MM.1S (cell line): ENCODE measurements at regions not wholly inside any gene's neighbourhood (a gene's known extent, or its start where the extent isn't known, plus 50 kb on each side); places are given as distances from the start of the nearest gene placed in this dataset.

Experiments
- DNase-seq: peaks from one replicate; pipeline ENCODE4 v3.0.0-alpha.2; 2015
- H2AFZ ChIP-seq: fragments of 300-600 bp; sonication (generic); 2 replicates; pipeline ENCODE4 v1.6.0; 2016; ENCODE audit warnings: antibody characterized with exemption, low read length
- H3F3A ChIP-seq: fragments of 300-600 bp; sonication (generic); 2 replicates; pipeline ENCODE4 v1.6.1; 2016; ENCODE audit warnings: mild to moderate bottlenecking, antibody characterized with exemption, low read length, moderate library complexity, mixed read lengths; ENCODE audit not compliant: insufficient read depth
- H3K27ac ChIP-seq: fragments of 300-600 bp; sonication (generic); 2 replicates; pipeline ENCODE4 v1.5.1; 2016; ENCODE audit warnings: mild to moderate bottlenecking, low read length
- H3K27me3 ChIP-seq: fragments of 300-600 bp; sonication (generic); replicated peaks from 2 replicates; pipeline ENCODE4 v1.6.0; 2016; ENCODE audit warnings: low read length; ENCODE audit not compliant: insufficient read depth
- H3K36me3 ChIP-seq: fragments of 300-600 bp; sonication (generic); replicated peaks from 2 replicates; pipeline ENCODE4 v1.6.1; 2016; ENCODE audit warnings: mild to moderate bottlenecking, low read length, mixed read lengths; ENCODE audit not compliant: insufficient read depth
- H3K4me1 ChIP-seq: fragments of 300-600 bp; sonication (generic); 2 replicates; pipeline ENCODE4 v1.6.1; 2016; ENCODE audit warnings: low read length, mixed read lengths
- H3K4me2 ChIP-seq: fragments of 300-600 bp; sonication (generic); 2 replicates; pipeline ENCODE4 v1.6.0; 2016; ENCODE audit warnings: low read depth, low read length
- H3K4me3 ChIP-seq: fragments of 300-600 bp; sonication (generic); 2 replicates; pipeline ENCODE4 v1.5.1; 2016; ENCODE audit warnings: low read length, mixed read lengths
- H3K79me2 ChIP-seq: fragments of 300-600 bp; sonication (generic); 2 replicates; pipeline ENCODE4 v1.6.1; 2016; ENCODE audit warnings: mixed run types, low read length, mixed read lengths
- H3K9ac ChIP-seq: fragments of 300-600 bp; sonication (generic); 2 replicates; pipeline ENCODE4 v1.6.1; 2016; ENCODE audit warnings: low read length, mixed read lengths
- H3K9me2 ChIP-seq: fragments of 300-600 bp; sonication (generic); replicated peaks from 2 replicates; pipeline ENCODE4 v1.6.1; 2016; ENCODE audit warnings: mild to moderate bottlenecking, low read length, mixed read lengths; ENCODE audit not compliant: insufficient read depth
- H3K9me3 ChIP-seq: fragments of 300-600 bp; sonication (generic); replicated peaks from 2 replicates; pipeline ENCODE4 v1.6.1; 2016; ENCODE audit warnings: mild to moderate bottlenecking, low read length, mixed read lengths; ENCODE audit not compliant: insufficient read depth
- H4K20me1 ChIP-seq: fragments of 300-600 bp; sonication (generic); 2 replicates; pipeline ENCODE4 v1.6.1; 2016; ENCODE audit warnings: mild to moderate bottlenecking, low read length, moderate library complexity, mixed read lengths; ENCODE audit not compliant: insufficient read depth
- CTCF ChIP-seq: fragments of 300-600 bp; sonication (generic); IDR thresholded peaks from 2 replicates; pipeline ENCODE4 v1.5.1; 2016; ENCODE audit warnings: antibody characterized with exemption, low read length, mixed read lengths
- EZH2 ChIP-seq: fragments of 300-600 bp; sonication (generic); optimal IDR thresholded peaks from 2 replicates; pipeline ENCODE3; 2017; ENCODE audit warnings: low read depth, mild to moderate bottlenecking, antibody characterized with exemption, low read length, mixed read lengths
- EZH2phosphoT487 ChIP-seq: fragments of 300-600 bp; sonication (generic); IDR thresholded peaks from 2 replicates; pipeline ENCODE4 v1.6.1; 2018; ENCODE audit warnings: antibody characterized with exemption, low read length

- H2AFZ ChIP-seq = no peak overlapping the region
- no peak overlapping the region for H3K9ac ChIP-seq
- no peaks in the 10 kb centered on the region for H3K79me2 ChIP-seq
- H3K4me3 ChIP-seq = no peak overlapping the region
- no peaks in the 10 kb centered on the region for H3K9me3 ChIP-seq
- no peak overlapping the region for H3K27ac ChIP-seq
- H3K4me1 ChIP-seq = no peaks in the 10 kb centered on the region
- no peaks in the 10 kb centered on the region for H3K36me3 ChIP-seq
- TF ChIP-seq EZH2phosphoT487 = no peak
- TF ChIP-seq CTCF = no peak
- no peak for TF ChIP-seq EZH2
- no peaks in the 10 kb centered on the region for H3F3A ChIP-seq
- no peaks in the 10 kb centered on the region for H4K20me1 ChIP-seq
- DNase-seq = no peak
- H3K9me2 ChIP-seq = no peaks in the 10 kb centered on the region
- no peaks in the 10 kb centered on the region for H3K27me3 ChIP-seq
- H3K4me2 ChIP-seq = no peak overlapping the region
These were observed 302.5 kb upstream of the PBX1 start for GRCh38 chr1:164256456-164256855.

- Histone ChIP-seq H3K4me3 (no peak overlapping the region), H3K9me2 (no peaks in the 10 kb centered on the region), H3K79me2 (no peaks in the 10 kb centered on the region), H3K4me1 (no peaks in the 10 kb centered on the region), H4K20me1 (no peaks in the 10 kb centered on the region), H3K36me3 (no peaks in the 10 kb centered on the region), H3K9ac (no peak overlapping the region), H2AFZ (no peak overlapping the region), H3F3A (no peaks in the 10 kb centered on the region), H3K27me3 (no peaks in the 10 kb centered on the region), H3K27ac (no peak overlapping the region), H3K9me3 (no peaks in the 10 kb centered on the region), H3K4me2 (no peak overlapping the region)
- TF ChIP-seq CTCF (no peak), EZH2phosphoT487 (no peak), EZH2 (no peak)
- DNase-seq = no peak
These were observed 297.2 kb upstream of the PBX1 start for GRCh38 chr1:164261691-164262240.

- TF ChIP-seq CTCF (no peak), EZH2phosphoT487 (no peak), EZH2 (no peak)
These were observed 295.4 kb upstream of the PBX1 start for GRCh38 chr1:164263540-164263939.

More at GRCh38 chr1:164263540-164263939, 295.4 kb upstream of the PBX1 start:
- H3K4me1 ChIP-seq = no peaks in the 10 kb centered on the region
- H3K27ac ChIP-seq = no peak overlapping the region
- no peaks in the 10 kb centered on the region for H3F3A ChIP-seq
- no peaks in the 10 kb centered on the region for H3K9me2 ChIP-seq
- H4K20me1 ChIP-seq = no peaks in the 10 kb centered on the region
- no peaks in the 10 kb centered on the region for H3K9me3 ChIP-seq
- no peak overlapping the region for H3K9ac ChIP-seq
- H2AFZ ChIP-seq = no peak overlapping the region
- H3K4me2 ChIP-seq = no peak overlapping the region
- H3K27me3 ChIP-seq = no peaks in the 10 kb centered on the region
- no peak overlapping the region for H3K4me3 ChIP-seq
- H3K79me2 ChIP-seq = no peaks in the 10 kb centered on the region
- no peaks in the 10 kb centered on the region for H3K36me3 ChIP-seq
- no peak for DNase-seq
